Upper lobe of right lung (tissue), 1 donor: ENCODE measurements at regions not wholly inside any gene's neighbourhood (a gene's known extent, or its start where the extent isn't known, plus 50 kb on each side); places are given as distances from the start of the nearest gene placed in this dataset.

Experiments
- ATAC-seq: fragments of 200-7000 bp; cut with Tn5 transposase; one replicate; pipeline ENCODE4 v1.9.1; 2020; ENCODE audit warnings: mild to moderate bottlenecking, moderate library complexity
- DNase-seq: peaks from one replicate; pipeline ENCODE4 v3.0.0-alpha.2; 2020
- H3K27ac ChIP-seq: fragments of 200-600 bp; one replicate; pipeline ENCODE4 v1.8.0; 2022
- H3K27me3 ChIP-seq: fragments of 200-600 bp; one replicate; pipeline ENCODE4 v1.8.0; 2022; ENCODE audit warnings: mild to moderate bottlenecking
- H3K36me3 ChIP-seq: fragments of 200-600 bp; one replicate; pipeline ENCODE4 v1.8.0; 2022
- H3K4me1 ChIP-seq: fragments of 200-600 bp; one replicate; pipeline ENCODE4 v1.8.0; 2022
- H3K4me3 ChIP-seq: fragments of 200-600 bp; one replicate; pipeline ENCODE4 v1.8.0; 2022; ENCODE audit warnings: mild to moderate bottlenecking
- H3K9me3 ChIP-seq: fragments of 200-600 bp; one replicate; pipeline ENCODE4 v1.8.0; 2022
- CTCF ChIP-seq: fragments of 200-600 bp; IDR thresholded peaks from one replicate; pipeline ENCODE4 v1.8.0; 2022; ENCODE audit warnings: antibody characterized with exemption
- intact Hi-C: fragments of 100-400 bp; cut with DNase I; formaldehyde crosslinking; loops from one replicate; pipeline ENCODE4 v1.11.0; 2022
- donor health status: DM: no; HTN: yes; CAD: no; lungs with severe emphysema.

DNA sequence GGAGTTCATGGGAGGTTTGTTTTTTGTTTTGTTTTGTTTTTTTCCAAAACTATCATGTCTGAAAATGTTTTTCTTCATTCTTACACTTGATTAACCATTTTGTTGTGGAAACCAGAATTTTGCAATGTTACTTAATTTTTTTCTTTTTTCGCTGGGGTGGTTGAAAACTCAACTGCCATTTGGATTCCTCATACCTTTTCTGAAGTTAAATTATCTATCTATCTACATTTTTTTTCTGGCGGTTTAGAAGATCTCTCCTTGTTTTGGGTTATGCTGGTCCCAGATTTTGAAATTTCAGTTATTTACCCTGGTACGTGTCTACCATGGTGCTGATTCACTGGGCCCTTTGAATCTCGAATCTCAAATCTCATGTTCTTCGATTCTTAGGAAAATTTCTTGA, 316.2 kb upstream of the SMARCA2 start:
- ATAC-seq (no peak), DNase-seq (no peak)
- H3K4me3 ChIP-seq = no peak overlapping the region
- H3K36me3 ChIP-seq = no peaks in the 10 kb centered on the region
- no peaks in the 10 kb centered on the region for H3K4me1 ChIP-seq
- H3K27me3 ChIP-seq = peaks cover 6% of the 10 kb centered on the region
- no peak for TF ChIP-seq CTCF
- intact Hi-C loops = no loop called here
- H3K27ac ChIP-seq = no peak overlapping the region
- no peaks in the 10 kb centered on the region for H3K9me3 ChIP-seq

DNA sequence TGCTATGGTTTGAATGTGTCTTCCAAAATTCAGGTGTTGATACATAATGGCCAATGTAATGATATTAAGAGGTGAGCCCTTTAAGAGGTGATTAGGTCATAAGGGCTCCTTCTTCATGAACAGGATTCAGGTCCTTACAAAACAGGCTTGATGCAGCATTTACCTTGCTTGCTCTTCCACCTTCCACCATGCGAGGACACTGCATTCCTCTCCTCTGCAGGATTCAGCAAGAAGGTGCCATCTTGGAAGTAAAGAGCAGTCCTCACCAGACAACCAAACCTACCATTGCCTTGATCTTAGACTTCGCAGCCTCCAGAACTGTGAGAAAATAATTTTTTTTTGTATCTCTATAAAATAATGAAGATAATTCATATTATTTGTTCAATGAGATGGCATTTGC, 314.0 kb upstream of the SMARCA2 start:
- ATAC-seq = no peak
- DNase-seq = no peak
- Histone ChIP-seq H3K4me1 (no peaks in the 10 kb centered on the region), H3K27me3 (peaks cover 9% of the 10 kb centered on the region), H3K27ac (no peak overlapping the region), H3K9me3 (no peaks in the 10 kb centered on the region), H3K36me3 (no peaks in the 10 kb centered on the region), H3K4me3 (no peak overlapping the region)
- intact Hi-C loops = no loop called here
- no peak for TF ChIP-seq CTCF

GRCh38 chr9:1702701-1703100, 312.4 kb upstream of the SMARCA2 start:
- no peak overlapping the region for H3K27ac ChIP-seq
- no peak for ATAC-seq
- TF ChIP-seq CTCF = no peak
- no peak overlapping the region for H3K4me3 ChIP-seq
- intact Hi-C loops = no loop called here
- no peaks in the 10 kb centered on the region for H3K36me3 ChIP-seq
- no peak for DNase-seq
- H3K4me1 ChIP-seq = no peaks in the 10 kb centered on the region
- H3K27me3 ChIP-seq = peaks cover 9% of the 10 kb centered on the region
- H3K9me3 ChIP-seq = no peaks in the 10 kb centered on the region

DNA sequence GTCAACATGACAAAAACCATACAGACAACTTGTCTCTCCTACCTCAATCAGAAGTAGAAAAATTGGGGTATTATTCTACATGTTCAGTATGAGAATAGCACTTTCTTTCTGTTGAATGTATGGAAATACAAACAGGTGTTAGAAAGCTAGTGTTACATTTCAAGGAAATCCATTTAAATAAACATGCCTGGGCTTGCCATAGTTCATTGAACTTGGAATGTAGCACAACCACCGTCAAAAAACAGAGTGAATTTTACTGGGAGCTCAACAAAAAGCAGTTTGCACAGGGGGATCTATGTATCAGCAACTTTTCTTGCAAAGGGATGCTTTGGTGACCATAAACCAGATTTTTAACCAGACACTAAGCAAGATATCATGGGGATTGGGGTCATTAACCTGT, 307.9 kb upstream of the SMARCA2 start:
- TF ChIP-seq CTCF = no peak
- H3K4me1 ChIP-seq = no peaks in the 10 kb centered on the region
- H3K27me3 ChIP-seq = peaks cover 9% of the 10 kb centered on the region
- no peak overlapping the region for H3K27ac ChIP-seq
- H3K9me3 ChIP-seq = no peaks in the 10 kb centered on the region
- H3K4me3 ChIP-seq = no peak overlapping the region
- intact Hi-C loops = no loop called here
- no peak for ATAC-seq
- no peak for DNase-seq
- H3K36me3 ChIP-seq = no peaks in the 10 kb centered on the region

DNA sequence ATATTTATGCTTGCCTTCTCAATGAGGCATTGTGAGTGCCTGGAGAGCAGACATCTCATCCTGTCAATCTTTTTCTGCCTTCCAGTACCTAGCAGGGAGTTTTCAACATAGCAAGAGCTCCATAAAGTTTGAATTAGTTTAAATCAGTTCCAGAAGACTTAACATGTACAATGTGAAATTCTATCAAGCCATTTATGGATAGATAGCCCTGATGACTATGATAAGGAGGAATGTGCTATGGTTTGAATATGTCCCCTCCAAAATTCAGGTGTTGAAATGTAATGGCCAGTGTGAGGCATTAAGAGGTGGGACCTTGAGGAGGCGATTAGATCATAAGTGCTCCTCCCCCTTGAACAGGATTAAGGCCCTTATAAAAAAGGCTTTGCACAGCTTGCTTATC, 306.9 kb upstream of the SMARCA2 start:
- Histone ChIP-seq H3K4me3 (no peak overlapping the region), H3K9me3 (no peaks in the 10 kb centered on the region), H3K4me1 (no peaks in the 10 kb centered on the region), H3K27ac (no peak overlapping the region), H3K36me3 (no peaks in the 10 kb centered on the region), H3K27me3 (peaks cover 9% of the 10 kb centered on the region)
- intact Hi-C loops = no loop called here
- DNase-seq (no peak), ATAC-seq (no peak)
- TF ChIP-seq CTCF = no peak

- peak; percentile 22 for TF ChIP-seq CTCF
- H3K4me3 ChIP-seq = no peak overlapping the region
- no peaks in the 10 kb centered on the region for H3K4me1 ChIP-seq
- ATAC-seq (no peak), DNase-seq (no peak)
- H3K36me3 ChIP-seq = no peaks in the 10 kb centered on the region
- intact Hi-C loops = no loop called here
- no peaks in the 10 kb centered on the region for H3K9me3 ChIP-seq
- no peak overlapping the region for H3K27ac ChIP-seq
- peaks cover 1% of the 10 kb centered on the region for H3K27me3 ChIP-seq
Measured at GRCh38 chr9:1709347-1709746, 305.8 kb upstream of the SMARCA2 start.
